ENCODE measurements at regions not wholly inside any gene's neighbourhood (a gene's known extent, or its start where the extent isn't known, plus 50 kb on each side); places are given as distances from the start of the nearest gene placed in this dataset.
A peak's percentile ranks its signal among the peaks of the same experiment; 100 is the strongest.

GRCh38 chr1:104761961-104762570 is 1012.4 kb downstream of the AMY1C start:
- peak overlapping the region; percentile 6; the same call in 1 of the 2 replicates for H2AFZ ChIP-seq (ENCODE audit: low read length)
- H3K9me3 ChIP-seq (ENCODE audit: low read length), result no peaks in the 10 kb centered on the region
- no peaks in the 10 kb centered on the region for H4K20me1 ChIP-seq (ENCODE audit: insufficient read depth, low read length)
- peaks cover 28% of the 10 kb centered on the region for H3K4me1 ChIP-seq (ENCODE audit: insufficient read depth, low read length, poor library complexity, severe bottlenecking)
- no peaks in the 10 kb centered on the region for H3K9me2 ChIP-seq (ENCODE audit: insufficient read depth, low read length)
- BruUV-seq (replicated peaks), result no TSS peak
- CTCF ChIA-PET (ENCODE audit: unreplicated experiment), result no interaction called here
- no peak overlapping the region for H3K4me2 ChIP-seq (ENCODE audit: low read length)
- H3K79me2 ChIP-seq (ENCODE audit: insufficient read depth, low read depth, low read length), result no peaks in the 10 kb centered on the region
- POLR2A ChIA-PET, result interaction anchor here (2.1 kb wide), 1 partner anchor 11 kb away, joined by 7 read pairs; no protein-coding TSS in a partner anchor
- intact Hi-C loops (cut with micrococcal nuclease; ENCODE audit: unreplicated experiment), result no loop called here
- H3K27ac ChIP-seq (ENCODE audit: low read depth, low read length, poor library complexity, severe bottlenecking), result no peak overlapping the region
- no peak overlapping the region for H3K4me3 ChIP-seq (ENCODE audit: low read depth, low read length, poor library complexity, severe bottlenecking)
- TF ChIP-seq, protein P1, sequence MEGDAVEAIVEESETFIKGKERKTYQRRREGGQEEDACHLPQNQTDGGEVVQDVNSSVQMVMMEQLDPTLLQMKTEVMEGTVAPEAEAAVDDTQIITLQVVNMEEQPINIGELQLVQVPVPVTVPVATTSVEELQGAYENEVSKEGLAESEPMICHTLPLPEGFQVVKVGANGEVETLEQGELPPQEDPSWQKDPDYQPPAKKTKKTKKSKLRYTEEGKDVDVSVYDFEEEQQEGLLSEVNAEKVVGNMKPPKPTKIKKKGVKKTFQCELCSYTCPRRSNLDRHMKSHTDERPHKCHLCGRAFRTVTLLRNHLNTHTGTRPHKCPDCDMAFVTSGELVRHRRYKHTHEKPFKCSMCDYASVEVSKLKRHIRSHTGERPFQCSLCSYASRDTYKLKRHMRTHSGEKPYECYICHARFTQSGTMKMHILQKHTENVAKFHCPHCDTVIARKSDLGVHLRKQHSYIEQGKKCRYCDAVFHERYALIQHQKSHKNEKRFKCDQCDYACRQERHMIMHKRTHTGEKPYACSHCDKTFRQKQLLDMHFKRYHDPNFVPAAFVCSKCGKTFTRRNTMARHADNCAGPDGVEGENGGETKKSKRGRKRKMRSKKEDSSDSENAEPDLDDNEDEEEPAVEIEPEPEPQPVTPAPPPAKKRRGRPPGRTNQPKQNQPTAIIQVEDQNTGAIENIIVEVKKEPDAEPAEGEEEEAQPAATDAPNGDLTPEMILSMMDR (conservative IDR thresholded peaks at IDR 0.05; ENCODE audit: low read length), result no peak
- DNase-seq (ENCODE audit: low spot score), result no peak
- no peaks in the 10 kb centered on the region for H3K36me3 ChIP-seq (ENCODE audit: insufficient read depth, low read length)

GRCh38 chr1:104765085-104765484 is 1015.4 kb downstream of the AMY1C start:
- no TSS peak for BruUV-seq (replicated peaks)
- no peaks in the 10 kb centered on the region for H3K36me3 ChIP-seq (ENCODE audit: insufficient read depth, low read length)
- peaks cover 20% of the 10 kb centered on the region for H3K4me1 ChIP-seq (ENCODE audit: insufficient read depth, low read length, poor library complexity, severe bottlenecking)
- no peak overlapping the region for H3K4me2 ChIP-seq (ENCODE audit: low read length)
- H3K27ac ChIP-seq (ENCODE audit: low read depth, low read length, poor library complexity, severe bottlenecking), result no peak overlapping the region
- POLR2A ChIA-PET, result interaction anchor here (0.7 kb wide), 1 partner anchor 37 kb away, joined by 3 read pairs; no protein-coding TSS in a partner anchor
- CTCF ChIA-PET (ENCODE audit: unreplicated experiment), result no interaction called here
- H3K4me3 ChIP-seq (ENCODE audit: low read depth, low read length, poor library complexity, severe bottlenecking), result no peak overlapping the region
- TF ChIP-seq, protein P1 (conservative IDR thresholded peaks at IDR 0.05; ENCODE audit: low read length), result no peak
- no peak for TF ChIP-seq EZH2phosphoT487 (IDR thresholded peaks at IDR 0.05; ENCODE audit: borderline replicate concordance, low read depth, low read length)
- H3K9me2 ChIP-seq (ENCODE audit: insufficient read depth, low read length), result no peaks in the 10 kb centered on the region
- no peak for DNase-seq (ENCODE audit: low spot score)
- no peaks in the 10 kb centered on the region for H4K20me1 ChIP-seq (ENCODE audit: insufficient read depth, low read length)
- no peaks in the 10 kb centered on the region for H3K79me2 ChIP-seq (ENCODE audit: insufficient read depth, low read depth, low read length)
- H2AFZ ChIP-seq (ENCODE audit: low read length), result peak overlapping the region; percentile 26; the same call in 1 of the 2 replicates
- no peaks in the 10 kb centered on the region for H3K9me3 ChIP-seq (ENCODE audit: low read length)
- intact Hi-C loops (cut with micrococcal nuclease; ENCODE audit: unreplicated experiment), result no loop called here

GRCh38 chr1:104768466-104768865 is 1018.8 kb downstream of the AMY1C start:
- Histone ChIP-seq H3K27ac (ENCODE audit: low read depth, low read length, poor library complexity, severe bottlenecking) (no peak overlapping the region), H3K79me2 (ENCODE audit: insufficient read depth, low read depth, low read length) (no peaks in the 10 kb centered on the region), H4K20me1 (ENCODE audit: insufficient read depth, low read length) (no peaks in the 10 kb centered on the region), H3K4me2 (ENCODE audit: low read length) (no peak overlapping the region), H3K4me1 (ENCODE audit: insufficient read depth, low read length, poor library complexity, severe bottlenecking) (peaks cover 5% of the 10 kb centered on the region), H3K36me3 (ENCODE audit: insufficient read depth, low read length) (no peaks in the 10 kb centered on the region), H2AFZ (ENCODE audit: low read length) (no peak overlapping the region), H3K9me2 (ENCODE audit: insufficient read depth, low read length) (no peaks in the 10 kb centered on the region), H3K9me3 (ENCODE audit: low read length) (no peaks in the 10 kb centered on the region), H3K4me3 (ENCODE audit: low read depth, low read length, poor library complexity, severe bottlenecking) (no peak overlapping the region)
- DNase-seq (ENCODE audit: low spot score), result no peak
- intact Hi-C loops (cut with micrococcal nuclease; ENCODE audit: unreplicated experiment), result no loop called here
- POLR2A ChIA-PET, result interaction anchor here (0.5 to 1.1 kb wide), 3 partner anchors 16 to 700 kb away, joined by 3 read pairs; no protein-coding TSS in a partner anchor
- CTCF ChIA-PET (ENCODE audit: unreplicated experiment), result no interaction called here
- TF ChIP-seq, protein P1 (conservative IDR thresholded peaks at IDR 0.05; ENCODE audit: low read length), result no peak
- no peak for TF ChIP-seq EZH2phosphoT487 (IDR thresholded peaks at IDR 0.05; ENCODE audit: borderline replicate concordance, low read depth, low read length)
- BruUV-seq (replicated peaks), result no TSS peak

All from OCI-LY7 (cell line).